ENCODE measurements at regions not wholly inside any gene's neighbourhood (a gene's known extent, or its start where the extent isn't known, plus 50 kb on each side); places are given as distances from the start of the nearest gene placed in this dataset.

DNA sequence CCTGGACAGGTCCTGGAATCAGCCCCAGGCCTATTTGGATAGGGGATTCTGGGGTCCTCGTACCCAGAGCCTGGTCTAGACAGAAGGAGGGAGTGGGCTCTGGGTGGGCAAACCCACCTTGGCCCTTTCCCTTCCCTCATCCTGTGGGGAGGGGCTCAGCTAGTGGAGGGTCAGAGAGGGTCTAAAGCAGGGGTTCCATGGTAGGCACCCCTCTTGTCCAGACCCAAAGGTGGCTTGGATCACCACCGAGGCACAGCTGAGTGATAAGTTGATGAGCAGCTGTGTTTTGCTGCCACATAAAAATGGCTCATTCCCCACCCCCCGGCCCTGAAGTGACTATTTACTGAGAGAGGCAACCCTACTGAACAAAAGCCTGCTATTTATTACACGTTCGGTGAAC, 53.8 kb upstream of the KCNMB1 start:
- TF ChIP-seq RFX5 (IDR thresholded peaks at IDR 0.05; ENCODE audit: low read depth, low read length): no peak
- TF ChIP-seq, protein P1, sequence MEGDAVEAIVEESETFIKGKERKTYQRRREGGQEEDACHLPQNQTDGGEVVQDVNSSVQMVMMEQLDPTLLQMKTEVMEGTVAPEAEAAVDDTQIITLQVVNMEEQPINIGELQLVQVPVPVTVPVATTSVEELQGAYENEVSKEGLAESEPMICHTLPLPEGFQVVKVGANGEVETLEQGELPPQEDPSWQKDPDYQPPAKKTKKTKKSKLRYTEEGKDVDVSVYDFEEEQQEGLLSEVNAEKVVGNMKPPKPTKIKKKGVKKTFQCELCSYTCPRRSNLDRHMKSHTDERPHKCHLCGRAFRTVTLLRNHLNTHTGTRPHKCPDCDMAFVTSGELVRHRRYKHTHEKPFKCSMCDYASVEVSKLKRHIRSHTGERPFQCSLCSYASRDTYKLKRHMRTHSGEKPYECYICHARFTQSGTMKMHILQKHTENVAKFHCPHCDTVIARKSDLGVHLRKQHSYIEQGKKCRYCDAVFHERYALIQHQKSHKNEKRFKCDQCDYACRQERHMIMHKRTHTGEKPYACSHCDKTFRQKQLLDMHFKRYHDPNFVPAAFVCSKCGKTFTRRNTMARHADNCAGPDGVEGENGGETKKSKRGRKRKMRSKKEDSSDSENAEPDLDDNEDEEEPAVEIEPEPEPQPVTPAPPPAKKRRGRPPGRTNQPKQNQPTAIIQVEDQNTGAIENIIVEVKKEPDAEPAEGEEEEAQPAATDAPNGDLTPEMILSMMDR (conservative IDR thresholded peaks at IDR 0.05; ENCODE audit: low read depth, low read length): no peak
- TF ChIP-seq POLR2A (IDR thresholded peaks at IDR 0.05; ENCODE audit: low read depth, low read length): no peak
- TF ChIP-seq CHD1 (IDR thresholded peaks at IDR 0.05; ENCODE audit: low read depth, low read length): no peak
- TF ChIP-seq, protein P2, sequence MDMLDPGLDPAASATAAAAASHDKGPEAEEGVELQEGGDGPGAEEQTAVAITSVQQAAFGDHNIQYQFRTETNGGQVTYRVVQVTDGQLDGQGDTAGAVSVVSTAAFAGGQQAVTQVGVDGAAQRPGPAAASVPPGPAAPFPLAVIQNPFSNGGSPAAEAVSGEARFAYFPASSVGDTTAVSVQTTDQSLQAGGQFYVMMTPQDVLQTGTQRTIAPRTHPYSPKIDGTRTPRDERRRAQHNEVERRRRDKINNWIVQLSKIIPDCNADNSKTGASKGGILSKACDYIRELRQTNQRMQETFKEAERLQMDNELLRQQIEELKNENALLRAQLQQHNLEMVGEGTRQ (IDR thresholded peaks at IDR 0.05; ENCODE audit: low read depth, low read length): no peak
- no peak for TF ChIP-seq FOS (IDR thresholded peaks at IDR 0.05; ENCODE audit: low read depth, low read length)
- no peak for TF ChIP-seq NFE2L2 (IDR thresholded peaks at IDR 0.05; ENCODE audit: low read depth, low read length)
- no peak for TF ChIP-seq RCOR1 (IDR thresholded peaks at IDR 0.05; ENCODE audit: insufficient replicate concordance, low read length)
- TF ChIP-seq RAD21 (IDR thresholded peaks at IDR 0.05; ENCODE audit: low read length): no peak
- no peak for TF ChIP-seq CEBPB (IDR thresholded peaks at IDR 0.05; ENCODE audit: low read depth, low read length)
- no peak for TF ChIP-seq MXI1 (IDR thresholded peaks at IDR 0.05; ENCODE audit: borderline replicate concordance, low read depth, low read length)
- TF ChIP-seq, protein P3, sequence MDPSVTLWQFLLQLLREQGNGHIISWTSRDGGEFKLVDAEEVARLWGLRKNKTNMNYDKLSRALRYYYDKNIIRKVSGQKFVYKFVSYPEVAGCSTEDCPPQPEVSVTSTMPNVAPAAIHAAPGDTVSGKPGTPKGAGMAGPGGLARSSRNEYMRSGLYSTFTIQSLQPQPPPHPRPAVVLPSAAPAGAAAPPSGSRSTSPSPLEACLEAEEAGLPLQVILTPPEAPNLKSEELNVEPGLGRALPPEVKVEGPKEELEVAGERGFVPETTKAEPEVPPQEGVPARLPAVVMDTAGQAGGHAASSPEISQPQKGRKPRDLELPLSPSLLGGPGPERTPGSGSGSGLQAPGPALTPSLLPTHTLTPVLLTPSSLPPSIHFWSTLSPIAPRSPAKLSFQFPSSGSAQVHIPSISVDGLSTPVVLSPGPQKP (IDR thresholded peaks at IDR 0.05; ENCODE audit: borderline replicate concordance, low read depth, low read length): no peak
